AML-193 (cell line): ENCODE measurements at regions not wholly inside any gene's neighbourhood (a gene's known extent, or its start where the extent isn't known, plus 50 kb on each side); places are given as distances from the start of the nearest gene placed in this dataset.
"Not testable (repeated sequence)": the region's sequence is repeated elsewhere in the genome, so short reads cannot be mapped to it uniquely, and the experiment has no call there.

ENCODE experiments used
- DNase-seq, 2 experiments: peaks; one replicate each; lab custom pipeline; 2025; lab: John Stamatoyannopoulos, UW

DNA sequence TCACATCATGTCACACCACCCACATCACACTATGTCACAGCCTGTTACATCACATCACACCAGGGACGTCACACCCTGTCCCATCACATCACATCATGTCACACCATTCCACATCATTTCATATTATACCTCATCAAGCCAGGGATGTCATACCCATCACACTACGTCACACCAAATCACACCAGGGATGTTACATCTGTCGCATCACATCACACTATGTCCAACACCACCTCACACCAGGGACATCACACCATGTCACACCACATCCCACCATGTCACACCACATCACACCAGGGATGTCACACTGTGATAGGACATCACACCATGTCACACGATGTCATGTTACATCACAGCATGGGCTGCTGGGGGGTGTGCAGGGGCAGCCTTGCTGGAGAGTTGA, 110.6 kb downstream of the TMEM121 start:
- no peak for DNase-seq

DNA sequence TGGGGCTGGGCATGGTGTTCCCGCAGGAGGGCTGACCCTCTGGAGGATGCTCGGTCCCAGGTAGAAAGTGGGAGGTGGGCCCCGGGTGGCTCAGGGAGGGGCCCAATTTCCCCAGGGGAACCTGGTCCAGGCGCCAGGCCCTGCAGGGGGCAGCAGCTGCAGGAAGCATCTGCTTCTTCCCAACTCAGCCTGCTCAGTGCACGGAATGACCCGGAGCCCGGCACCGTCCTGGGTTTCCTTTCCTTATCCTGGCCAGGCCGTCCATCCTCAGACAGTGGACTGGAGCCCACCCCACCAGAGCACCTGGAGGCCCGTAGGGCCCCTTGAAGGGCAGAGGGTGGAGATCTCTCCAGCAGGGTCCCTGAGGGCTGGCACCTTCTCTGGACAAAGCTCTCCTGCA, 111.0 kb downstream of the TMEM121 start:
- not testable (repeated sequence) for DNase-seq

GRCh38 chr14:105639969-105640931, 113.9 kb downstream of the TMEM121 start:
- not testable (repeated sequence) for DNase-seq

DNA sequence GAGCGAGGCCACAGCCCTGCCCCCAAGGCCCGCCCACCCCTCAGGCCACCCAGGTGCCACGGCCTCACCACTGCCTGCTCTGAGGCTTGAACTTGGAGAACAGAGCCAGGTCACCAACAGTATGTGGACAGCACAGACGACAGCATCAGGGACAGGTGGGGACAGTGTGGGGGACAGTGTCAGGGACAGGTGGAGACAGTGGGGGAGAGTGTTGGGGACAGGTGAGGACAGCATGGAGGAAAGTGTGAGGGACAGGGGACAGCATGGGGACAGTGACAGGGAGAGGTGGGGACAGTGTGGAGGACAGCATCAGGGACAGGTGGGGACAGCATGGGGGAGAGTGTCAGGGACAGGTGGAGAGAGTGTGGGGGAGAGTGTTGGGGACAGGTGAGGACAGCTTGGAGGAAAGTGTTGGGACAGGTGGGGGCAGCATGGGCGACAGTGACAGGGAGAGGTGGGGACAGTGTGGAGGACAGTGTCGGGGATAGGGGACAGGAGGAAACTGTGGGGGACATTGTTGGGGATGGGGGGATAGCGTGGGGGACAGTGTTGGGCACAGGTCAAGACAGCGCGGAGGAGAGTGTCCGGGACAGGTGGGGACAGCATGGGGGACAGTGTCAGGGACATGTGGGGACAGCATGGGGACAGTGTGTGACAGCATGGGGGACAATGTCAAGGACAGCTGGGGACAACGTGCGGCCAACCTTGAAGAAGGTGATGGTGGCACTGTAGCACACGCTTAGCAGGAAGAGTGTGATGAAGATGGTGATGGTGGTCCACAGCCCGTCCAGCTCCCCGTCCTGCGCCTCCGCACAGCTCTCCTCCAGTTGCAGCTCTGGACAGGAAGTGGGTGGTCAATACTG, 114.9 kb downstream of the TMEM121 start:
- DNase-seq: no peak

GRCh38 chr14:105641951-105642350, 115.6 kb downstream of the TMEM121 start:
- not testable (repeated sequence) for DNase-seq

- DNase-seq: not testable (repeated sequence)
Observed at GRCh38 chr14:105642486-105642885, 116.1 kb downstream of the TMEM121 start.

DNA sequence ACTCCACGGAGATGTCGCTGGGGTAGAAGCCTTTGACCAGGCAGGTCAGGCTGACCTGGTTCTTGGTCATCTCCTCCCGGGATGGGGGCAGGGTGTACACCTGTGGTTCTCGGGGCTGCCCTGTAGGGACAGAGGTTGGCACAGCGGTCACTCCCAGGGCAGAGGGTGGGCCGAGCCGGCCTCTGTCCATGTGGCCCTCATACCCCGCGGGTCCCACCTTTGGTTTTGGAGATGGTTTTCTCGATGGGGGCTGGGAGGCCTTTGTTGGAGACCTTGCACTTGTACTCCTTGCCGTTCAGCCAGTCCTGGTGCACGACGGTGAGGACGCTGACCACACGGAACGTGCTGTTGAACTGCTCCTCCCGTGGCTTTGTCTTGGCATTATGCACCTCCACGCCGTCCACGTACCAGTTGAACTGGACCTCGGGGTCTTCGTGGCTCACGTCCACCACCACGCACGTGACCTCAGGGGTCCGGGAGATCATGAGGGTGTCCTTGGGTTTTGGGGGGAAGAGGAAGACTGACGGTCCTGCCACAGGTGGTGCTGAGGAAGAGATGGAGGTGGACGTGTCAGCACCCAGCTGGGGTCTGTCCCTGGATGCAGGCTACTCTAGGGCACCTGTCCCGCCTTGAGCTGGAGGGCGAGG, 117.1 kb downstream of the TMEM121 start:
- DNase-seq: not testable (repeated sequence)

- not testable (repeated sequence) for DNase-seq
Observed at GRCh38 chr14:105644053-105644435, 117.7 kb downstream of the TMEM121 start.

DNA sequence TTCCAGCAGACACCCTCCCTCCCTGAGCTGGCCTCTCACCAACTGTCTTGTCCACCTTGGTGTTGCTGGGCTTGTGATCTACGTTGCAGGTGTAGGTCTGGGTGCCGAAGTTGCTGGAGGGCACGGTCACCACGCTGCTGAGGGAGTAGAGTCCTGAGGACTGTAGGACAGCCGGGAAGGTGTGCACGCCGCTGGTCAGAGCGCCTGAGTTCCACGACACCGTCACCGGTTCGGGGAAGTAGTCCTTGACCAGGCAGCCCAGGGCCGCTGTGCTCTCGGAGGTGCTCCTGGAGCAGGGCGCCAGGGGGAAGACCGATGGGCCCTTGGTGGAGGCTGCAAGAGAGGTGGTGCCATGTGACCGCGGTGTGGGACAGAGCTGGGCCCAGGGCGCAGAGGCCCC, 118.1 kb downstream of the TMEM121 start:
- not testable (repeated sequence) for DNase-seq

GRCh38 chr14:105644891-105645290, 118.5 kb downstream of the TMEM121 start:
- not testable (repeated sequence) for DNase-seq

DNA sequence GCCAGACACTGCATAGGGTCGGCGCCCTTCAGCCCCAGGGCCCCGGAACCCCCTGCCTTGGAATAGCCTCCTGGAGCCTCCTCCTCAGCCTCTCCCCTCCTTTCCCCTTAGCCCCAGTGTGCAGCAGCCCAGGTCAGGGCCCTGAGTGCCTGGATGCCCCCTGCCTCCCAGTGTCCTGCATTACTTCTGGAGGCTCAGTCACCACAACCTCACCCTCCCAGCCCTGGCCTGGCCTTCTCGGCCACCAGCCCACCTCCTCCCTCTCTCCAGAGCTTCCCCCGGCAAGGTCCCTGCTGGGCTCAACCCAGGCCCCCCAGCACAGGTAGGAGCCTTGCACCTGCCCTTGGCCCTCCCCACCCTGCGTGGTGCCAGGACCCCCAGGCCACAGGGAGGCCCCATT, 119.0 kb downstream of the TMEM121 start:
- not testable (repeated sequence) for DNase-seq

- no peak for DNase-seq
Observed at GRCh38 chr14:105646175-105646574, 119.8 kb downstream of the TMEM121 start.

GRCh38 chr14:105646711-105647281, 120.4 kb downstream of the TMEM121 start:
- DNase-seq: not testable (repeated sequence)

DNA sequence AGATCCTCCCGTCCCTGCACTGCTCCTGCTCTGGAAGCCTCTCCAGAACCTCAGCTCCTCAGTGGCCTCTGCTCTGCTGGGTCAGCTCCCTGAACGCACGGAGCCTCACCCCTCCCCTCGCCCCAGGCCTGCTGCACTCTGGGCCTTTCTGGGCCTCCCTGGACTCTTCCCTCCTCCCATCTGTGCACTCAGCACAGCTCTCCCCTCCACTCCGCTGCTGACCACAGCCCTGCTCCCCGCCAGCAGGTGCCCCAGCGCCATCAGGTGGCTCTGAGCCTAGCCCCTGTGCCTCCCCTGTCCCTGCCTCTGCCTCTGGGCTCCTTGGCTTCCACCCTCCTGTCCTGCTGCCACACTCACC, 121.0 kb downstream of the TMEM121 start:
- not testable (repeated sequence) for DNase-seq

DNA sequence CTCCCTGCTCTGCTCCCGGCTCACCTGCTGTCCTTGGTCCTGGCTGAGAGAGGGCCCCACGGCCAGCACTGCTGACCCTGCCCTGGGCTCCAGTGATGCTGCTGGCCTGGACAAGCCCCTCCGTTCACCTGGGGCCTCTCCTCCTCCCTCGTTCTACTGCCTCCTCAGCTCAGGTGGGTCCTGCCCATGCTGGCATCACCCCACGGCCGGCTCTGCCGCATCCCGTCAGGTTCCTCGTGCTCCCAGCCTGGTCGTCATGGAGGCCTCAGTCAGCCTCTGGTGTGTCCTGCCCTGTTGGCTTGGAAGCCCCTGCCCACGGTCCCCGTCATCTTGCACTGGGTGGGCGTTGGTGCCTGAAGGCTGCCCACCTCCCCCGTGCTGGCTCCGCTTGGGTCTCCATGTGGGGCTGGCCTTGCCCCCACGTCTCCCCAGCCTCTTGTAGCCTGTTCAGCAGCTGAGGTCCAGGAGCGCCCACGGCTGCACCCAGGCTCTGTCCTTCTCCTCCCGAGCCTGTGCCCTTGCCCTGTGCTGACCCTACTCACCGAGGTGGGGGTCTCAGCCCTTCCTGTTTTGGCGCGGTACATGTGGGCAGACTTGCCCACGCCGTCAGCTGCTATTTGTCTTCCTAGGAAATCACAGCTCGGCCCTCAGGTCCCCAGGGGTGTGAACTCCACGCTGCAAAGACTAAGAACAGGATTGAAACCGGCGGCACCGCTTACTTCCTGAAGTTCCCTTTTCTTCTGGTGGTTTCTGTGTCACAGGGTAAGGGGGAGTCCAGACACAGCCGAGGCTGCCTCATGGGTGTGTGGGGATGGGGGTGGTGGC, 121.6 kb downstream of the TMEM121 start:
- no peak for DNase-seq

GRCh38 chr14:105648609-105649535, 122.5 kb downstream of the TMEM121 start:
- DNase-seq: not testable (repeated sequence)

- DNase-seq: not testable (repeated sequence)
Observed at GRCh38 chr14:105652317-105652716, 125.9 kb downstream of the TMEM121 start.

GRCh38 chr14:105653921-105654320, 127.5 kb downstream of the TMEM121 start:
- not testable (repeated sequence) for DNase-seq

- DNase-seq: not testable (repeated sequence)
Observed at GRCh38 chr14:105659255-105659654, 132.9 kb downstream of the TMEM121 start.
